Brain microvascular endothelial cell (primary cell): ENCODE measurements at regions not wholly inside any gene's neighbourhood (a gene's known extent, or its start where the extent isn't known, plus 50 kb on each side); places are given as distances from the start of the nearest gene placed in this dataset.
A peak's percentile ranks its signal among the peaks of the same experiment; 100 is the strongest.

Experiments used
- DNase-seq: peaks from one replicate; pipeline ENCODE4 v3.0.0-alpha.2; 2020
- H3K27ac ChIP-seq: fragments of 250-450 bp; sonication (Bioruptor Pico); 2 replicates; pipeline ENCODE4 v1.5.1; 2020; ENCODE audit warnings: mild to moderate bottlenecking, moderate library complexity
- H3K27me3 ChIP-seq: fragments of 250-450 bp; sonication (Bioruptor Pico); replicated peaks from 2 replicates; pipeline ENCODE4 v1.5.1; 2020; ENCODE audit warnings: mild to moderate bottlenecking
- H3K36me3 ChIP-seq: fragments of 250-450 bp; sonication (Bioruptor Pico); replicated peaks from 2 replicates; pipeline ENCODE4 v1.5.1; 2020; ENCODE audit warnings: mild to moderate bottlenecking
- H3K4me3 ChIP-seq: 2 replicates; pipeline ENCODE4 v1.5.1; 2011; ENCODE audit warnings: low read depth, mild to moderate bottlenecking, control low read depth, low read length, moderate library complexity
- CTCF ChIP-seq: IDR thresholded peaks from 2 replicates; pipeline ENCODE4 v1.5.1; 2011; ENCODE audit warnings: low read depth, mild to moderate bottlenecking, moderate library complexity, low read length, control low read depth, inconsistent platforms; ENCODE audit errors: missing control alignments
- in situ Hi-C: cut with HindIII; loops from 2 replicates; pipeline ENCODE4 v1.10.0; 2017; ENCODE audit warnings: low sequenced_read_pairs, low pct_ligation_motif_present

- H3K27ac ChIP-seq: no peak overlapping the region
- no peaks in the 10 kb centered on the region for H3K27me3 ChIP-seq
- H3K36me3 ChIP-seq: no peaks in the 10 kb centered on the region
- TF ChIP-seq CTCF: no peak
- in situ Hi-C loops: no loop called here
- no peak for DNase-seq
- no peak overlapping the region for H3K4me3 ChIP-seq
Measured at GRCh38 chr2:41634686-41635085, 413.1 kb upstream of the PKDCC start.

GRCh38 chr2:41644936-41645335 is 402.9 kb upstream of the PKDCC start:
- in situ Hi-C loops: no loop called here
- no peak overlapping the region for H3K4me3 ChIP-seq
- no peak for TF ChIP-seq CTCF
- no peaks in the 10 kb centered on the region for H3K27me3 ChIP-seq
- no peak overlapping the region for H3K27ac ChIP-seq
- H3K36me3 ChIP-seq: no peaks in the 10 kb centered on the region
- DNase-seq: no peak

GRCh38 chr2:41647468-41648050 is 400.3 kb upstream of the PKDCC start:
- peak; percentile 12 for DNase-seq
- H3K27ac ChIP-seq: no peak overlapping the region
- no peak for TF ChIP-seq CTCF
- H3K4me3 ChIP-seq: no peak overlapping the region
- H3K27me3 ChIP-seq: no peaks in the 10 kb centered on the region
- H3K36me3 ChIP-seq: no peaks in the 10 kb centered on the region
- in situ Hi-C loops: no loop called here

- H3K27ac ChIP-seq: no peak overlapping the region
- no peaks in the 10 kb centered on the region for H3K36me3 ChIP-seq
- no peak for DNase-seq
- no peak overlapping the region for H3K4me3 ChIP-seq
- no peaks in the 10 kb centered on the region for H3K27me3 ChIP-seq
- in situ Hi-C loops: no loop called here
- no peak for TF ChIP-seq CTCF
Measured at GRCh38 chr2:41657226-41657625, 390.6 kb upstream of the PKDCC start.

GRCh38 chr2:41659758-41660157 is 388.1 kb upstream of the PKDCC start:
- H3K36me3 ChIP-seq: no peaks in the 10 kb centered on the region
- no peaks in the 10 kb centered on the region for H3K27me3 ChIP-seq
- no peak for TF ChIP-seq CTCF
- no peak overlapping the region for H3K27ac ChIP-seq
- in situ Hi-C loops: no loop called here
- DNase-seq: no peak
- no peak overlapping the region for H3K4me3 ChIP-seq

GRCh38 chr2:41662461-41662860 is 385.4 kb upstream of the PKDCC start:
- in situ Hi-C loops: no loop called here
- H3K4me3 ChIP-seq: no peak overlapping the region
- TF ChIP-seq CTCF: no peak
- DNase-seq: no peak
- no peak overlapping the region for H3K27ac ChIP-seq
- H3K36me3 ChIP-seq: no peaks in the 10 kb centered on the region
- no peaks in the 10 kb centered on the region for H3K27me3 ChIP-seq
